ENCODE measurements at regions not wholly inside any gene's neighbourhood (a gene's known extent, or its start where the extent isn't known, plus 50 kb on each side); places are given as distances from the start of the nearest gene placed in this dataset.
"Not testable (repeated sequence)": the region's sequence is repeated elsewhere in the genome, so short reads cannot be mapped to it uniquely, and the experiment has no call there.

DNA sequence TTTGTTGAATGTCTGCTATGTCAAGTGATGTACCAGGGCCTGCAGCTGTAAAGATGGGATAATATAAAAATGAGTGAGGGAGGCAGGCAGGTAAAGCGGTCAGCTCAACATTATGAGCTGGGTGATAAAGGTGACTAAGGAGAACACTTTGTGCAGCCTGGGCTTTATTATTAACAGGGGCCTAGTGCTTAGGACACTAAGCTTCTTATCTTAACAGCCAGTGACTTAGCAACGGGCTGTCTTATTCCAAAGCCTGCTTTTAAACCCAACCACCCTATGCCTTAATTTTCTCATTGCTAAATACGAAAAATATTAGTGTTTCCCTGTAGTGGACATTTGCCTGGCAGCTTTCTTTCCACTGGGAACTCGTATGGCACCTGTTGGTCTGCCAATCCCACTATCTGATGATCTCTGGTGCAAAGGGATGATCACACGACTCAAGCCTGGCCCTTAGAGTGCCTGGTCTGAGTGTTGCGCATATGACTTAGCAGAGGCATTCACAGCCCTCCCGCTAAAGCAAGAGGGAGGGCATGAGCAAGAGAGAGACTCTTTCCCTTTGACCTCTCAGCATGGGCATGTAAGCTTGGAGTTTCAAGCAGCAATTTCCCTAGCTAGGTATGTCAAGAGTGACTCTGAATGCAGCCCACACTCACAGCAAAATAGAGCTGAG lies 98.6 kb upstream of the PAPPA2 start:
- Histone ChIP-seq H3K4me1 (no peaks in the 10 kb centered on the region), H3K27me3 (replicated peaks; ENCODE audit: control insufficient read depth, insufficient read depth, low read length) (no peaks in the 10 kb centered on the region; the same call in 1 of the 2 replicates), H3K4me3 (ENCODE audit: low read depth, low read length) (no peak overlapping the region), H3K36me3 (ENCODE audit: control insufficient read depth, insufficient read depth, low read length) (no peaks in the 10 kb centered on the region), H3K9me3 (no peaks in the 10 kb centered on the region)
- no peak for DNase-seq
- POLR2A ChIA-PET = no interaction called here
- Mint-ChIP-seq H3K27me3 (ENCODE audit: insufficient read depth, unreplicated experiment) (peaks cover 16% of the 10 kb centered on the region), H3K9me3 (ENCODE audit: unreplicated experiment) (no peaks in the 10 kb centered on the region), H3K4me3 (ENCODE audit: unreplicated experiment) (no peak overlapping the region), H3K4me1 (ENCODE audit: low read depth, unreplicated experiment) (peaks cover 6% of the 10 kb centered on the region), H3K27ac (ENCODE audit: unreplicated experiment) (no peak overlapping the region), H3K36me3 (ENCODE audit: insufficient read depth, unreplicated experiment) (no peaks in the 10 kb centered on the region)
- no TSS peak for BruUV-seq (replicated peaks)
- CTCF ChIA-PET = no interaction called here
- intact Hi-C loops (cut with micrococcal nuclease; ENCODE audit: unreplicated experiment) = no loop called here
- TF ChIP-seq, protein P1, sequence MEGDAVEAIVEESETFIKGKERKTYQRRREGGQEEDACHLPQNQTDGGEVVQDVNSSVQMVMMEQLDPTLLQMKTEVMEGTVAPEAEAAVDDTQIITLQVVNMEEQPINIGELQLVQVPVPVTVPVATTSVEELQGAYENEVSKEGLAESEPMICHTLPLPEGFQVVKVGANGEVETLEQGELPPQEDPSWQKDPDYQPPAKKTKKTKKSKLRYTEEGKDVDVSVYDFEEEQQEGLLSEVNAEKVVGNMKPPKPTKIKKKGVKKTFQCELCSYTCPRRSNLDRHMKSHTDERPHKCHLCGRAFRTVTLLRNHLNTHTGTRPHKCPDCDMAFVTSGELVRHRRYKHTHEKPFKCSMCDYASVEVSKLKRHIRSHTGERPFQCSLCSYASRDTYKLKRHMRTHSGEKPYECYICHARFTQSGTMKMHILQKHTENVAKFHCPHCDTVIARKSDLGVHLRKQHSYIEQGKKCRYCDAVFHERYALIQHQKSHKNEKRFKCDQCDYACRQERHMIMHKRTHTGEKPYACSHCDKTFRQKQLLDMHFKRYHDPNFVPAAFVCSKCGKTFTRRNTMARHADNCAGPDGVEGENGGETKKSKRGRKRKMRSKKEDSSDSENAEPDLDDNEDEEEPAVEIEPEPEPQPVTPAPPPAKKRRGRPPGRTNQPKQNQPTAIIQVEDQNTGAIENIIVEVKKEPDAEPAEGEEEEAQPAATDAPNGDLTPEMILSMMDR (IDR thresholded peaks at IDR 0.05; ENCODE audit: insufficient read depth in 1 of 2, low read depth in 1 of 2, low read length in 1 of 2, severe bottlenecking in 1 of 2, unreplicated experiment in 1 of 2) = no peak

DNA sequence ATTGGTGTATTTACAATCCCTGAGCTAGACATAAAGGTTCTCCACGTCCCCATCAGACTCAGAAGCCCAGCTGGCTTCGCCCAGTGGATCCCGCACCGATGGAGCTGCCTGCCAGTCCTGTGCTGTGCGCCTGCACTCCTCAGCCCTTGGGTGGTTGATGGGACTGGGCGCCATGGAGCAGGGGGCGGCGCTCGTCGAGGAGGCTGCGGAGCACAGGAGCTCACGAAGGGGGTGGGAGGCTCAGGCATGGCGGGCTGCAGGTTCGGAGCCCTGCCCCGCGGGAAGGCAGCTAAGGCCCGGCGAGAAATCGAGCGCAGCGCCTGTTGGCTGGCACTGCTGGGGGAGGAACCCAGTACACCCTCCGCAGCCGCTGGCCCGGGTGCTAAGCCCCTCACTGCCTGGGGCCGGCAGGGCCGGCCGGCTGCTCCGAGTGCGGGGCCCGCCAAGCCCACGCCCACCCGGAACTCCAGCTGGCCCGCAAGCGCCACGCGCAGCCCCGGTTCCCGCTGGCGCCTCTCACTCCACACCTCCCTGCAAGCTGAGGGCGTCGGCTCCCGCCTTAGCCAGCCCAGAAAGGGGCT lies 113.8 kb upstream of the PAPPA2 start:
- H3K4me3 Mint-ChIP-seq (ENCODE audit: unreplicated experiment); POLR2A ChIA-PET; H3K36me3 Mint-ChIP-seq (ENCODE audit: insufficient read depth, unreplicated experiment); H3K27me3 Mint-ChIP-seq (ENCODE audit: insufficient read depth, unreplicated experiment); H3K9me3 ChIP-seq; H3K27me3 ChIP-seq (replicated peaks; ENCODE audit: control insufficient read depth, insufficient read depth, low read length); BruUV-seq (replicated peaks); intact Hi-C loops (cut with micrococcal nuclease; ENCODE audit: unreplicated experiment); H3K4me3 ChIP-seq (ENCODE audit: low read depth, low read length); DNase-seq; H3K27ac Mint-ChIP-seq (ENCODE audit: unreplicated experiment); CTCF ChIA-PET; H3K4me1 Mint-ChIP-seq (ENCODE audit: low read depth, unreplicated experiment); H3K36me3 ChIP-seq (ENCODE audit: control insufficient read depth, insufficient read depth, low read length); H3K4me1 ChIP-seq: not testable (repeated sequence)
- H3K9me3 Mint-ChIP-seq (ENCODE audit: unreplicated experiment) = peaks cover 19% of the 10 kb centered on the region

DNA sequence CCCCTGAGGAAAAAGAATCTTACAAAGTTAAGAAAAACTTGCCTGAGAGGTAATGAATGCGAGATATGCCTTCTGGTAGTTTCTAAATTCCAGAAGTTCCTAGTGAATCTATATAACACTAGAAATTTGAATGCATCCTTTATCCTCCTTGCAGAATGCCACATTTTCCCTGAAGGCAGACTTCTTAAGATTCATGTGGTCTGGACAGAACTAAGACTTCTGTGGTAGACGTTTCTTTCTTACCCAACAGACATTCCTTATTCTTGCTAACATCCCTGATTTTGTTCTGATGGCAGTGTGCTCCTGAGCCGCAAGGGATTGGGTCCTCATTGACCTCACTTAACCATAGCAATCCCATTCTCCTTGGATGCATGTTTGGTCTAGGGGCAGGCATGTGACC lies 121.3 kb upstream of the PAPPA2 start:
- no peaks in the 10 kb centered on the region for H3K36me3 ChIP-seq (ENCODE audit: control insufficient read depth, insufficient read depth, low read length)
- H3K27me3 ChIP-seq (replicated peaks; ENCODE audit: control insufficient read depth, insufficient read depth, low read length) = no peaks in the 10 kb centered on the region
- DNase-seq = no peak
- Mint-ChIP-seq H3K27me3 (ENCODE audit: insufficient read depth, unreplicated experiment) (peaks cover 3% of the 10 kb centered on the region), H3K4me1 (ENCODE audit: low read depth, unreplicated experiment) (no peaks in the 10 kb centered on the region), H3K9me3 (ENCODE audit: unreplicated experiment) (peaks cover 30% of the 10 kb centered on the region), H3K36me3 (ENCODE audit: insufficient read depth, unreplicated experiment) (no peaks in the 10 kb centered on the region), H3K4me3 (ENCODE audit: unreplicated experiment) (no peak overlapping the region), H3K27ac (ENCODE audit: unreplicated experiment) (no peak overlapping the region)
- no peaks in the 10 kb centered on the region for H3K4me1 ChIP-seq
- BruUV-seq (replicated peaks) = no TSS peak
- TF ChIP-seq, protein P1 (IDR thresholded peaks at IDR 0.05; ENCODE audit: insufficient read depth in 1 of 2, low read depth in 1 of 2, low read length in 1 of 2, severe bottlenecking in 1 of 2, unreplicated experiment in 1 of 2) = no peak
- 0 out of 2 replicates have a peak, but pooled peaks cover 5% of the 10 kb centered on the region for H3K9me3 ChIP-seq
- ChIA-PET CTCF (no interaction called here), POLR2A (no interaction called here)
- H3K4me3 ChIP-seq (ENCODE audit: low read depth, low read length) = no peak overlapping the region
- intact Hi-C loops (cut with micrococcal nuclease; ENCODE audit: unreplicated experiment) = no loop called here

Measured in Caco-2 (cell line).